Glomerular visceral epithelial cell (primary cell): ENCODE measurements at regions not wholly inside any gene's neighbourhood (a gene's known extent, or its start where the extent isn't known, plus 50 kb on each side); places are given as distances from the start of the nearest gene placed in this dataset.
"Not testable (repeated sequence)": the region's sequence is repeated elsewhere in the genome, so short reads cannot be mapped to it uniquely, and the experiment has no call there.

ENCODE experiments used
- DNase-seq: peaks from one replicate; pipeline ENCODE4 v3.0.0-alpha.2; 2016; ENCODE audit errors: extremely low spot score

DNA sequence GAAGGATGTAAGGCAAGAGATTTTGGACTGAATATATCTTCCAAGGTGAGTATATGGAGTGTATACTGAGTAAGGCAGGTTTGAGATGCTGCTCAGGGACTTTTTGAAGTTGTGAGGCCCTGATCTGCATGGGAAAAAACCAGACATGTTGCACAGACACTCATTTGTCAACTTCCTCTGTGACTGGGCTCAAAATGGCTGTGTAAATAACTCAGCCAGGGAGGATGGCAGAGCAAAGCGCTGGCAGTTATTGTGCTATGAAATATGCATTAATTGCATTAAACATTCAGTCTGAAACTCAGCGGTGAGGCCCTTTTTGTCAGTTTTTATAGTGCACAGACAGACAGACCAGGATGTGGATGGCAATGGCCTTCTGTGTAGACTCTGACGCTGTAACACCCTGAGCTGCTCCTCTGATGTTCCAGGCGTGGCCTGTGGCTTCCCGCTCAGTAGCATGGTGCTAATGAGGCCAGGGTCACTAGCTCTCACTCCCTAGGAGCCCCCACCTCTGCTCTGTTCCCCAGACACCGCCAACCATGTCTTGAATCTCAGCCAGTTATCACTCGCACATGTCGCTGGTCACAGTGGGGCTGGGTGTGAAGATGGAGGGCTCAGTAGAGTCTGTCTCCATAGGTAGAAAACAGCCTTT is 307.0 kb upstream of the PROX1 start:
- no peak for DNase-seq

DNA sequence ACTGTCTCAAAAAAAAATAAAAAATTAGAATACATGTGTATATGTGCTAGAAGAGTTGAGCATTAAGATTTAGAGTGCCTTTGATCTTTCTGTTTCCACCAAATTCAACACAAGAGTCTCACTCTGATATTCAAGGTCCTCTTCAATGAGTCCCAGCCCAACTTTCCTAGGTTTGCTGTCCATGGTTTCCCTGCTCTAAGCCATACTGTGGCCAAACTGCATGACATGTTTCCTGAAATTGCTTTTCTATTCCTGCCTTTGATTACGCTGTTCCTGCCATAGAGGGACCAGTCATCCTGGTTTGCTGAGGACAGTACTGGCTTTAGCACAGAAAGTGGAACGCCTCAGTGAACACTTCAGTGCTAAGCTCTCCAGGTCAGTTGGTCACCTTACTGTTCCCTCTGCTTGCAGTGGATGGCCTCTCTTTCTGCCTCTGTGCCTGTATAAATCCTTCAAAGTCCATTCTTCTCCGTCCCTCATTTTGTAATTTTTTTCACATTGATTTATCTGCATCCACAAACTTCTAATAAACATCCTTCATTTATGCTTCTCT is 305.9 kb upstream of the PROX1 start:
- DNase-seq, result no peak

DNA sequence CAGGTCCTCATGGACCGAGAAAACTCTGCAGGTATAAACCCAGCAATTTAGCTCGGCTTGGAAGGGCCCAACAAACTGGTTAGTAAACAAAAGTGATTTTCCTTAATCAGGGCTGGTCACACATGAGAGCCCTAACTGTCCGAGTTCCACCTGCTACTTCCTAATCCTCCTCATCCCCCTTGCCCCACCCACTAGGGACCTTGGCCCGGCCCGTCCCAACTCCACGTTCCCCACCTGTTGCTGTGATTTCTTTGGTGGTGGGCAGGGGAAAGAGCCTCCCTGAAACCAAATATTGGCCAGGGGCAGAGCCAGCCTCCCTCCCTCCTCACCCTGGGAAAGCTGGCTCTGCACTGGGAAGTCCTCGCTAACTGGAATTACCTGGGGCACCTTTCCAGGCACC is 304.2 kb upstream of the PROX1 start:
- no peak for DNase-seq

DNA sequence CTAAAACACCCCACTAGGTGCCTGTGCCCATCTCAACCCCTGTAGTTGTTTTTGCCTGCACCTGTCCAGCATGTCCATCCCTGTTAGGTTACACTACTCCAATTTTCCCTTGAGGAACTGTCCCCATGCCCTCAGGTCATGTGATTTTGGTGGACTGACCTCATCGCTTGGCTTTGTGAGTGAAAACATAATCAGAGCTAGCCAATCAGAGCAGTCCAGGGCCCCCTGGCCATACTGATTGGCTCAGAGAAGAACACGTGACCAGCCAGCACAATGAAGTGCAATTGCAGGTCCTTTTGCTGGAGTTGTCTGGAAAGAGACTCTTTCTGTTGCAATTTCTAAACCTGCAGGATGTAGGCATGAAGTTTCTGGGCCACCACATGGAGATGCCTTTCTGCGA is 303.3 kb upstream of the PROX1 start:
- no peak for DNase-seq

DNA sequence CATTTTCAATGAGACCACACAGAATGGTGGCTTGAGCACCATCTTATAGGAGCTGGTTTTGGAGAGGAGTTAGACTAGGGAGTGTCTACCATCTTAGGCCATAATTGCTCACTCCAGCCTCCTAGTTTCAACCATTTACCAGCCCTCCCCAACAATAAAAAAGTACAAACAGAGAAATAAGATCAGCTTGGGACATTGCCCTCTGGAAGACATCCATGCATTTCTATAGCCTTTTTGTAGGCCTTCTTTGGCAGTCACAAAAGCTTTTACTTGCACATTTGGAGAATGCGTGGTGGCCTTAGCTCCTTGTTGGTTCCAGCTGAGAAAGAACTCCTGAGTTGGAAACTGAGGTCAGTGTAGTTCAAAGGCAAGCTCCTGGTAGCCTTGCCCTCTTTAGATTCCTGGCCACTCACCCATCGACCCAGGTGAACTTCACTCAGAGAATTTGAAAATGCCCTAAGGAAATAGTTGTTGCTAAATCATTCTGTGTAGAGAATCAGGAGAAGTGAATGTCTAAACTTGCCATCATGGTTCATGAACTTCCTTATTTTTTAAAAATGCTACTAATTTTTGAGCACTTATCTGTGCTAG is 301.7 kb upstream of the PROX1 start:
- no peak for DNase-seq

DNA sequence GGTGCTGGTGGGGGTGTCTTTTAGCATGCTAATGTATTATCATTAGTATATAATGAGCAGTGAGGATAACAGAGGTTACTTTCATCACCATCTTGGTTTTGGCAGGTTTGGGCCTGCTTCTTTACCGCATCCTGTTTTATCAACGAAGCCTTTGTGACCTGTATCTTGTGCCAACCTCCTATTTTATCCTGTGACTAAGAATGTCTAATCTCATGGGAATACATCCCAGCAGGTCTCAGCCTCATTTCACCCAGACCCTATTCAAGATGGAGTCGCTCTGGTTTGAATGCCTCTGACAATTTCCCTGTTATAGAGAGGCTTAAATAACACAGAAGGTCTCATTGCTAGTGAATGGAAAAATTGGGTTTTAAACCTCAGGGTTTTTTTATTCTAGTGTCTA is 300.8 kb upstream of the PROX1 start:
- no peak for DNase-seq

DNA sequence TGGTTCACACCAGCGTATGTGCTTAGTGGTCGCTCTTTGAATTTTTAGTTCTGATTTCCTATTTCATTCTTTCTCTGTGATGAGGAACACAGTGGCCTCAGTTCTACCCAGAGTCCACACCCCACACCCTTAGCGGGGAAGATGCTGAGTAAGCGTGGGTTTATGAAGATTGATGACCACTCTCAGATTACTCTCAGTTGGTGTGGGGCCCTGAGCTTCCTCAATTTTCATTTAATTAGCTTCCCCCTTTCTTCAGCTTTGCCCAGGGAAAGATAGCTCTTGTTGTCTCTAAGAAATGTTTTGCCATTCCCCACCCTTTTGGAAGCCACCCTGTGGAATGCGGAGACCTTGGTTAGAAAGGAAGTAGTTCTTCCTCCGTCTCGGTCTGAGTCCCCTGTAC is 299.9 kb upstream of the PROX1 start:
- DNase-seq, result no peak

DNA sequence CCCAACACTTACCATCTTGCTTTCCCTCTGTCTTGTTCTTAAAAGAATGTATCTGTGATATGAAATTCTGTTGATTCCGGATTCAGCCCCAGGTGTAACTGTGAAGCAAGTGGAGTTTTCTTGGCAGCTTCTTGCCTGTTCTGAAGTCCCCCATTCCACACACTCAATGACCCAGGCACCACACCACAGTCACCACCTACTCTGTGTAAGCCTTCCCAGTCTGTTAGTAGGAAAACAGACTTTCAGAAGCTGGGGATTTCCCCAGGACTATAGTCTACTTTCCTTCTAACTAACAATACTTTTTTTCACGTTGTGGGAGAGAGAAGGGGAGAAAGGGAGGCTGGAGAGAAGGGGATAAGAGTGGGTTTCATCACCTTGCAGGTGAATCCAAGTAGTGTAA is 299.1 kb upstream of the PROX1 start:
- DNase-seq, result no peak

DNA sequence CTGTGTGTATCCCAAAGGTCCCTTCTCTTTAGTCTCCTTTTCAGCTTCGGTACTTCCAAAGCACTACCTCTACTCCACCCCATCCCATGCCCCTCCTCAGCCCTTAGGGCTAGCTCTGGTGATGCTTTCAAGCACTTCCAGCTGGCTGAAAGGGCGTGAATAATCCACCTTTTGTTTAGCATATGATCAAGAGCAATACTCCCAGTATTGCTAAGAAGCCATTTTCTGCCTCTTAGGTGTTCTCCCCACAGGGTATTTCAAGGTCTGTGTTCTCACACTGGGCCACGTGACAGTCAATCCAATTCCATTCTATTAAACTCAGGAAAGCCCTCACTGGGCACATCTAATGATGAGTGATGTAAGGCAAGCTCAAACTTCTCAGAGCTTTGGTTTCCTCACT is 298.5 kb upstream of the PROX1 start:
- DNase-seq, result no peak

DNA sequence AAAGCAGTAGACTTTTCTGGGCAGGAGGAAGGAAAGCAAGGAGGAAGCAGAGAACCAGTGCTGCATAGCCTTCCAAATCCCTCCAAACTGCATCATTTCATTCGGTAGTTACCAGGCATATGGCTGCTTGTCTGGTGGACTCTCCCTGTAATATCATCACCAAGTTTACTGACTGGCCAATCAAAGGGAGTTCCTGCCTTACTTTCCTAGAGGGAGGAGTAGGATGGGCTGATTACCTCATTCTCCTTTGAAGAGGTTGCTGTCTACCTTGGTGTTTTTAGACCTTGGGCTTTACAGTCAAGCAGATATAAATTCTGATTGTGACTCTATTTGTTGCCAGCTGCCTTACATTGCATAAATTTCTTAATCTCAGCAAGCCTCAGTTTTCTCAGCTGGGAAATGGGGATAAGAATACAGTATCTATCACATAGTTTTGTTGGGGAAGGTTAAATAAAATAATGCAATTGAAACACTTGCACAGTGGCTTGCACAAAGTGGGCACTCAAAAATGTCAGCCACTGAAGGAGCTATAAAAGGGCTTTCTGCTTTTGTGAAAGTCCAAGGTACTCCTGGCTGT is 297.3 kb upstream of the PROX1 start:
- DNase-seq, result no peak

DNA sequence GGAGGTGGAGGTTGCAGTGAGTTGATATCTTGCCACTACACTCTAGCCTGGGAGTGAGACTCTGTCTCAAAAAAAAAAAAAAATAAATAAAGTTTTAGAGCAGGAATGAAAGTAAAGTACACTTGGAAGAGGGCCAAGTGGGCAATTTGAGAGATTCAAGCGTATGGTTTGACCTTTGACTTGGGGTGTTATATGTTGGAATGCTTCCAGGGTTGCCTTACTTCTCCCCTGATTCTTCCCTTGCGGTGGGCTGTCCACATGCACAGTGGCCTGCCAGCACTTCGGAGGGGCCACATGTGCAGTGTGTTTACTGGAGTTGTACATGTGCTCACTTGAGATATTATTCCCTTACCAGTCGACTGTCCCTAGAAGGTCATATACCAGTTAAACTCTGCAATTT is 295.5 kb upstream of the PROX1 start:
- no peak for DNase-seq

DNA sequence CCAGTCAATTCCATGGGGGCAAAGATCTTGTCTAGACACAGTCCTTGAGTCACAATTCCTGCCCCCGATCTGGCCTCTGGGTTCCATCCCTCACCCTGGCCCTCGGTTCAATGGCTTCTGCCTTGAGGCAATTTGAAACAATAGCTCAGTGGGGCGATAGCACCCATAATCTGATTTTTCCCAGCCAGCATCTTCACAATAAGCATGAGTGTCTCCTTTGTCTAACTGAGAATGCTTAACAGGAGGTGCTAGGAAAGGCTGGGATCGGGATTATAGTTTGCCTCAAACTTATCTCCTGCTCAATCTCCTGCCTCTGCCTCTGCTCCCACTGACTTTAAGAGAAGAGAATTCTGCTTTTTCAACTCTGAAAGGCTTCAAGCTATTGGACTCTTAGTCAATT is 293.9 kb upstream of the PROX1 start:
- no peak for DNase-seq

DNA sequence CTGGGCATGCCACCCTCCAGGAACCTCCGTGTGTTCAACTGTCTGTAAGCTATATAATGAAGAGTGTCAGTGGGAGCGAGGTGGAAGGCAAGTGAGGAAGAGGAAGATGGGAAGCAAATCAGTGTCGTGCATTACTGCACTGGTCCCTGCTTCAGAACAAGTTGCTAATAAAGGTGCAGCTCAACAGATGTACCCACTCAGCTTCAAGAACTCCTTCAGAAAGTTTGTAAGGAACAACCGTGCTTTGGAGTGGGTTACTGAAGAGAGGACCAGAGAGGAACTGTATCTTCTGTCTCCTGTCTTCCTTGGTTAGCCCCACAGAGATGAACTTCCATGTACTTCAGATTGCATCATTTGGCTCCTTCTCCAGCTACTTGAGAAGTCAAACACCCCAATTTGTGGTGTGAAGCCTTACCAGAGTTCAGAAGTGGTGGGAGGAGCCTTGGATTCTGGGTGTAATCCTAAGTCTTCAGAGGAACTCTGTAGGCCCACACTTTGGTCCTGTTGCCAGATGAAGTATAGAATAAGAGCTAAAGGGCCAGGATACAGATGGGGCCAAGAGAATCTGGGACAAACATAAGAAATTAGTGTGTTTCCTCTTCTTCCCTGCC is 290.5 kb upstream of the PROX1 start:
- no peak for DNase-seq

DNA sequence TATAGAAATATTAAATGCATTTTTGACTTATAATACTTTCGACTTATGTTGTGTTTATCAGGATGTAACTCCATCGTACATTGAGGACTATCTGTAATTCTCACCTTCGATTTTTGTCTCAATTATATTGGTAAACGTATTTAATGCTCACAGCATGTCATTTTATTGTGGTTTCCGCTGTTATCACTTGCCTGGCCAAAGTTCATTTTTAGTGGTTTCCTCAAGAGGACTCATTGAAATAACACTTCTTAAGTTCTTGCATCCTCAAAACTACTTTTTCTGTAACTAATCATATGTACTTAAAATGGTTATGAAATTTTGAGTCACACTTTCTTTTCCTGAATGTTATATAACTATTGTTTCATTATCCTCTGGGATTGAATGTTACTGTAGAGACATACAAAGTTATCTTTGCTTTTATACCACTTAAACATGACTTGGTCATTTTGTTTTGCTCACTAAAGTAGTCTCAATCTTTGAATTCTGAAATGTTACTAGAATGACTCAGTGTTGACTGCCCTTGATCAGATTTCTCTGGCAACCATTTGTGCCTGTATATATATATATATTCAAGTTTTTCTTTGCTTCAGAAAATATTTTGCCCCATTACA is 289.6 kb upstream of the PROX1 start:
- DNase-seq, result no peak

DNA sequence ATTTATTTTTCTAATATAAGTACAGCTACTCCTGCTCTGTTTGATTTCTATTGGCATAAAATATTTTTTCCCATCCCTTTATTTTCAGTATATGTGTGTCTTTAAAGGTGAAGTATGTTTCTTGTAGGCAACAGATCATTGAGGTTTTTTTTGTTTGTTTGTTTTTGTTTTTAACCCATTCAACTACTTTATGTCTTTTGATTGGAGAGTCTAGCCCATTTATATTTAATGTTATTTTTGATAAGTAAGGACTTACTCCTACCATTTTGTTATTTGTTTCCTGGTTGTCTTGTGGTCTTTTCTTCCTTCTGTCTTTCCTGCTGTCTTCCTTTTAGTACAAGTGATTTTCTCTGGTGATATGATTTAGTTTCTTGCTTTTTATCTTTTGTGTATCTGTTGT is 285.1 kb upstream of the PROX1 start:
- DNase-seq, result no peak

DNA sequence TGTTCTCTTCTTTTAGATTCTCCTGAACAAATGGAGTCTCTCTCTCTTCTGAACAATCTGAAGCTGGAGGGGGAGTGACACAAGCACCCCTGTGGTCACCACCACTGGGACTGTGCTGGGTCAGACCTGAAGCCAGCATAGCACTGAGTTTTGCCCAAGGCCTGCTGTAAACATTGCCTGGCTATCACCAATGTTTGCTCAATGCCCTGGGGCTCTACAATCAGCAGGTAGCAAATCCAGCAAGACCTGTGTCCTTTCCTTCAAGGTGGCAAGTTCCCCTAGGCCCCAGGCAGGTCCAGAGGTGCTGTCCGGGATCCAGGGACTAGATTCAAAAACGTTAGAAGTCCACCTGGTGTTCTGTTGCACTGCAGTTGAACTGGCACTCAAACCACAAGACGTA is 282.8 kb upstream of the PROX1 start:
- DNase-seq, result no peak

DNA sequence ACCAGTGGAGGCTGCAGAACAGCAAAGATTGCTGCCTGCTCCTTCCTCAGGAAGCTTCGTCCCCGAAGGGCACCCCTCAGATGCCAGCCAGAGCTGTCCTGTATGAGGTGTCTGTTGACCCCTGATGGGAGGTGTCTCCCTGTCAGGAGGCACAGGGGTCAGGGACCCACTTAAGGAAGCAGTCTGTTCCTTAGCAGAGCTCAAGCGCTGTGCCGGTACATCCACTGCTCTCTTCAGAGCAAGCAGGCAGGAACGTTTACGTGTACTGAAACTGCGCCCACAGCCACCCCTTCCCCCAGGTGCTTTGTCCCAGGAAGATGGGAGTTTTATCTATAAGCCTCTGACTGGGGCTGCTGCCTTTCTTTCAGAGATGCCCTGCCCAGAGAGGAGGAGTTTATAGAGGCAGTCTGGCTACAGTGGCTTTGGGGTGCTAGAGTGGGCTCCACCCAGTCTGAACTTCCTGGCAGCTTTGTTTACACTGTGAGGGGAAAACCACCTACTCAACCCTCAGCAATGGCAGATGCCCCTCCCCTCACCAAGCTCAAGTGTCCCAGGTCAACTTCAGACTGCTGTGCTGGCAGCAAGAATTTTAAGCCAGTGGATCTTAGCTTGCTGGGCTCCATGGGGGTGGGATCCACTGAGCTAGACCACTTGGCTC is 275.8 kb upstream of the PROX1 start:
- DNase-seq, result not testable (repeated sequence)

DNA sequence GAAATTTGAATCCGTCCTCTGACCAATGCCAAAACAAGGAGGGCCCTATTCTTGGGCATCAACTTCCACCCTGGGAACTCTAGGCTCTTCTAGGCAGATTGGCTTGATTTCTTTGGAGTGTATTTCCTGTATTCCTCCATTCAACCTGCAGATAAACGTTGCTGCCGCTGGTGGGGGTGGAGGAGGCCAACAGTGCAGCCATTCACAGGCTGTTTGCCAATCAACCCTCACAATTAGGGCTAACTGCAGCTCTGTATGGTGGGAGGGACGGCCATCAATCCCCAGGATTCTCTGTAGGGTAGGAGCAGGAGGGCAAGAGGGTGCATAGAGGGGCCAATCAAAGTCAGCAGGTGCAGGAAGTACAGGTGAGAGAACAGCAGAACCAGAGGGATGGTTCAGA is 273.1 kb upstream of the PROX1 start:
- no peak for DNase-seq

DNA sequence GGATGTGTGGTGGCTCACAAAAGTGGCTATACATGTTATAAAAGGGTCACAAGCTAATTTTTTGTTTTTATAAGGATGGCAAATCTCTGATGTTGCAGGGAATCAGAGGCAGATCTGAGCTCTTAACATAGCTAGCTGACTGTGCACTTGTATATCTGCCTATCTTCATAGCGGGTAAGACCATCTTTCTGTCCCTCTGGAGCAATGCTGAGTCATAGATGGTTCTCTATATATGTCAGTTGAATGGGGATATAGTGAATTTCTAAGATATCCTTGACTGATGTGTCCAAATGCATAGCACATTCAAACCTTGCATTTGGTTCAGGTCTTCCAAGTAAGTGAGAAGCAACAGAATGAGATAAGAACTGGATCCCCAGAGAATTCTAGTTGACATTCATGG is 272.6 kb upstream of the PROX1 start:
- no peak for DNase-seq

DNA sequence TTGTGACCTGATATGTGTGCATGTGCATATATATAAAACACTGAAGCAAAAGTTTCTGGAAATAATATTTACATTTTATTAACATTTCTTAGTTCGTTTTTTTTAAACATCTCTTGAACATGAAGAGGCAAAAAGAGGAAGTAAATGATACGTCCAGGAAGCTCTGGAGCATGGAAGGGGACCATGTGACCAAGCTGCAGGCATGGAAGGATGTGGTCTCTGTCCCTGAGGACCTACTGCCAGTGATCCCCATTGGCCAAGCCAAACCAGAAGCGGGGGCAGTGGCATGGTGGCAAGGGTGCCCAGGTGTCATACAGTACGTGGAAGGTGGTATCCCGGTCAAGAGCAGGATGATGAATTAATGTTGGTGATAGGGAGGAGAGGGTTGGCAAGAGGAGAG is 268.3 kb upstream of the PROX1 start:
- DNase-seq, result no peak

DNA sequence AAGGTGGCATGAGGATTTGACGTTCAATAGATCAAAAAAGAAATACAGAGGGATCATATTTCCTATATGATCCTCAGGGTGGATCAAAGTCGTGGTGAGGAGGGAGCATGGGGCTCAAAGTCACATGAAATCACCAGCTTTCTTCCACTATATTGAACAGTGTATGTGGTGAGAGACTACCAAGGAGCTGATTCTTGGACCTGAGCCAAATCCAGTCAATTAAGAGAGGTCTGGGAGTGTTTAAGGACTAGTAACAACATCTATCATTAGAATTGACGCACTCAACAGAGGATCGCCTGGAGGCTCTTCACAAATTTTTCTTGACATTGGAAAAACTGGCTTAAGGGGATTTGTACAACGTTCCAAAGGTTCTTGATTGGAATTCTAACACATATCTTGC is 267.7 kb upstream of the PROX1 start:
- DNase-seq, result no peak

DNA sequence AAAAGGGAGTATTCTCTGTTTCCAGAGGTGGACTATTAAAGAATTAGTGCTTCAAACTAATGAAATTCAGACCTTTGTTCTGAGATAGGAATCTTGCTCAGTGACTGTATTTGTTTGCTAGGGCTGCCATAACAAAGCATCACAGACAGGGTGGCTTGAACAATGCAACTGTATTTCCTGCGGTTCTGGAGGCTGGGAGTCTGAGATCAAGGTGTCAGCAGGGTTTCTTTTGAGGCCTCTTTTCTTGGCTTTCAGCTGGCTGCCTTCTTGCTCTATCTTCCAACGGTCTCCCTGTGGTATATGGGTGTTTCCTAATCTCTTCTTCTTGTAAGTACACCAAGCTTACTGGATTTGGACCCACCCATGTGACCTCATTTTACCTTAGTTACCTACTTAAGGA is 264.6 kb upstream of the PROX1 start:
- no peak for DNase-seq
